ENCODE measurements at regions not wholly inside any gene's neighbourhood (a gene's known extent, or its start where the extent isn't known, plus 50 kb on each side); places are given as distances from the start of the nearest gene placed in this dataset.

DNA sequence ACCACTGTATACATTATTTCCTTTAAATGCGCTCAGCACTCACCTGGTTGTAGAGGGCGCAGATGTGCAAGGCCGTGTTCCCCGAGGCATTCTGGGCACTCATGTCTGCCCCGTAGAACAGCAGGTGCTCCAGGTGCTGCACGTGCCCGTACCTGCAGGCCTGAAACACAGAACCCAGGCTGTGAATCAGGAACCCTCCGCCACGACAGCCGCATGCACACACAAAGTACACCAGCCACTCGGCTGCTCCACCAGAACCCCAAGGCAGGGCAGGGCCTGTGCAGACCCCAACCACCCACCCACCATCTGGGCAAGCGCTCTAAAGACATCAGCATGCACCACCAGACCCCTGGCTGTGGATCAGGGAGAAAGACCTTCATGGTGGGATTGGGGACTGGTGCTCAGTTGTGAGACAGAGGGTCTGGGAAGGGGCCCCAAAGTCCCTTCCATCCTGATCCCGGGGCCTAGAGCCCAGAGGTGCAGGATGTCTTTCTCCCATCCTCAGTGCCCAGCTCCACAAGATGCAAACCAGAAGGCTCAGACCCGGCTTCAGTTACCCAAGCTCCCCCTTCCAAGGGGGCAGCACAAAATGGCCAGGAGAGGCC is 177.2 kb downstream of the SHANK2 start:
- H3K36me3 Mint-ChIP-seq = no peaks in the 10 kb centered on the region
- no peaks in the 10 kb centered on the region for H3K9me3 Mint-ChIP-seq
- no peak overlapping the region for H3K27ac Mint-ChIP-seq
- peaks cover 5% of the 10 kb centered on the region for H3K4me1 Mint-ChIP-seq
- ATAC-seq (no peak), DNase-seq (ENCODE audit: low spot score in 2 of 2) (no peak)
- no peak overlapping the region for H3K4me3 Mint-ChIP-seq

DNA sequence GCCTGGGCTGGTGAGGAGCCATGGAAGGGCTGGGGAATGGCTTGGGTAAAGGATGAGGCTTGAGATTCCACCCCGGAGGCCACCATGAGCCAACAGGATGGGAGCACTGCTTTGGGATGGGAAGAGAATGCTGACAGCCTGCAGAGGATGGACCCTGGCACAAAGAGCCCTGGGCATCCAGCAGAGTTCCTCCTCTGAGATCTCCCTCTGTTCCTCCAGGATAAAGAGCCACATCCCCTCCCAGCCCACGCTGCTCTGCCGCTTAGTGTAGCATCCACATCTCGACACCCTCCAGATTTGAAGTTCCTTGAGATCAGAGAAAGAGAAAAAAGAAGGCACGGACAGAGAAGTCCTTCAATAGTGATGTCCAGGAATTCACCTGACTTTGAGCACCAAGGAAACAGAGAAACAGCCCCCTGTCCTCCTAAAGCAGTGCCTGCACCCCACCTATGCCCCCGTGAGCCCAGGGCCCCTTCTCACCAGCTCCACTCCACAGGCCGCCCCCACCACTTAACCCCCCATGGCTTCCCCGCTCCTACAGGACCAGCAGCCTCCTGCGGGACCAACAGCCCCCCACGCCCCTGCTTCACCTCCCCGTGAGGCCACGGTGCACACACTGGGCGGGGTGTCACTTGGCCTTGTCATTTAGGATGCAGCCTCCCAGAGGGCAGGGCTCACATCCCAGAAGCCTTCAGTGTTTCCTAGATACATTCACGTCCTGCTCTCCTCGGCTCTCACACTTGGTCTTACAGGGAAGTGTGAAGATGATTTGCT is 180.5 kb downstream of the SHANK2 start:
- Mint-ChIP-seq H3K4me1 (no peaks in the 10 kb centered on the region), H3K36me3 (no peaks in the 10 kb centered on the region), H3K27ac (no peak overlapping the region), H3K9me3 (no peaks in the 10 kb centered on the region), H3K4me3 (no peak overlapping the region)
- no peak for DNase-seq (ENCODE audit: low spot score in 2 of 2)
- ATAC-seq = no peak

- no peaks in the 10 kb centered on the region for H3K9me3 Mint-ChIP-seq
- no peak overlapping the region for H3K4me3 Mint-ChIP-seq
- ATAC-seq = no peak
- DNase-seq (ENCODE audit: low spot score in 2 of 2) = no peak
- H3K4me1 Mint-ChIP-seq = no peaks in the 10 kb centered on the region
- no peak overlapping the region for H3K27ac Mint-ChIP-seq
- H3K36me3 Mint-ChIP-seq = no peaks in the 10 kb centered on the region
These were observed 181.6 kb downstream of the SHANK2 start for GRCh38 chr11:71070490-71071453.

DNA sequence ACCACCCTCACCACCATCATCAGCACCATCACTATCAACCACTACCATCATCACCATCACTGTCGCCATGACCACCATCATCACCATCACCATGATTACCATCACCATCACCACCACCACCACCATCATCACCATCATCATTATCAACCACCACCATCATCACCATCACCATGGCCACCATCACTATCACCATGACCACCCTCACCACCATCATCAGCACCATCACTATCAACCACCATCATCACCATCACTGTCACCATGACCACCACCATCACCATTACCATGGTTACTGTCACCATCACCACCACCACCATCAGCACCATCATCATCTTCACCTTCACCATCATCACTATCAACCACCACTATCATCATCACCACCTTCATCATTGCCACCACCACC is 183.4 kb downstream of the SHANK2 start:
- no peaks in the 10 kb centered on the region for H3K4me1 Mint-ChIP-seq
- H3K9me3 Mint-ChIP-seq = no peaks in the 10 kb centered on the region
- DNase-seq (ENCODE audit: low spot score in 2 of 2) (no peak), ATAC-seq (no peak)
- no peaks in the 10 kb centered on the region for H3K36me3 Mint-ChIP-seq
- no peak overlapping the region for H3K4me3 Mint-ChIP-seq
- H3K27ac Mint-ChIP-seq = no peak overlapping the region

DNA sequence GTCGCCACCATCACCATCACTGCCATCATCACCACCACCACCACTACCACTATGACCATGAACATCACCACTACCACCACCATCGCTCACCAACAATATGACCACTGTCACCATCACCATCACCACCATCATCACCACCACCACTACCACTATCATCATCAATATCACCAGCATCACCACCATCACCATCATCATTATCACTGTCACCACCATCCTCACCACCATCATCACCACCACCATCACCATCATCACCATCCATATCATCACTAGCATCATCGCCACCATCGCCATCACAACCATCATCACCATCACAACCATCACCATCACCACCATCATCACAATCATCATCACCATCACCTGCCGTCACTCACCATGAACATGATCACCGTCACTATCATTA is 184.6 kb downstream of the SHANK2 start:
- no peak overlapping the region for H3K27ac Mint-ChIP-seq
- H3K36me3 Mint-ChIP-seq = no peaks in the 10 kb centered on the region
- ATAC-seq = no peak
- no peak for DNase-seq (ENCODE audit: low spot score in 2 of 2)
- H3K4me1 Mint-ChIP-seq = no peaks in the 10 kb centered on the region
- H3K9me3 Mint-ChIP-seq = no peaks in the 10 kb centered on the region
- no peak overlapping the region for H3K4me3 Mint-ChIP-seq

DNA sequence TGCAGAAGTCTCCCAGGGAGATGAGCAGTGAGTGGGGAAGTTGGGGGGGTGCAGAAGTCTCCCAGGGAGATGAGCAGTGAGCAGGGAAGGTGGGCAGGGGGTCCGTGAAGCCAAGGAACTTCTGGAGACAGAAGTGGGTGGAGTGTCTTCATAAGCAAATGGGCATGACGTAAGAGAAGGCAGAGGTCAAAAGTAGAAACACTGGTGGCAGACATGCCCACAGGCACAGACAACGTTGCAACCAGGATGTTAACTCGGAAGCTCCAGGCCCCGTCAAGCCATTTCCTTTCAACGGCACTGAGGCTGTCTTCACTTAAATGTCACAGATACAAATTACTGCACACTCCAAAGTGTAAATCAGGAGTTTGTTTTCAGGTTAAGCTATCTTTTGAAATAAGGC is 186.1 kb downstream of the SHANK2 start:
- Mint-ChIP-seq H3K27ac (no peak overlapping the region), H3K9me3 (no peaks in the 10 kb centered on the region), H3K36me3 (no peaks in the 10 kb centered on the region), H3K4me3 (no peak overlapping the region), H3K4me1 (no peaks in the 10 kb centered on the region)
- ATAC-seq (no peak), DNase-seq (ENCODE audit: low spot score in 2 of 2) (no peak)

DNA sequence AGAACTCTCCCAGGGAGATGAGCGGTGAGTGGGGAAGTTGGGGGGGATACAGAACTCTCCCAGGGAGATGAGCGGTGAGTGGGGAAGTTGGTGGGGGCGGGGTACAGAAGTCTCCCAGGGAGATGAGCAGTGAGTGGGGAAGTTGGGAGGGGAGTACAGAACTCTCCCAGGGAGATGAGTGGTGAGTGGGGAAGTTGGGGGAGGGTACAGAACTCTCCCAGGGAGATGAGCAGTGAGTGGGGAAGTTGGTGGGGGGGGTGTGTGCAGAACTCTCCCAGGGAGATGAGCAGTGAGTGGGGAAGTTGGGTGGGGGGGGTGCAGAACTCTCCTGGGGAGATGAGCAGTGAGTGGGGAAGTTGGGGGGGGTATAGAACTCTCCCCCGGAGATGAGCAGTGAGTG is 186.5 kb downstream of the SHANK2 start:
- Mint-ChIP-seq H3K4me3 (no peak overlapping the region), H3K27ac (no peak overlapping the region), H3K9me3 (no peaks in the 10 kb centered on the region), H3K4me1 (no peaks in the 10 kb centered on the region), H3K36me3 (no peaks in the 10 kb centered on the region)
- ATAC-seq (no peak), DNase-seq (ENCODE audit: low spot score in 2 of 2) (no peak)

DNA sequence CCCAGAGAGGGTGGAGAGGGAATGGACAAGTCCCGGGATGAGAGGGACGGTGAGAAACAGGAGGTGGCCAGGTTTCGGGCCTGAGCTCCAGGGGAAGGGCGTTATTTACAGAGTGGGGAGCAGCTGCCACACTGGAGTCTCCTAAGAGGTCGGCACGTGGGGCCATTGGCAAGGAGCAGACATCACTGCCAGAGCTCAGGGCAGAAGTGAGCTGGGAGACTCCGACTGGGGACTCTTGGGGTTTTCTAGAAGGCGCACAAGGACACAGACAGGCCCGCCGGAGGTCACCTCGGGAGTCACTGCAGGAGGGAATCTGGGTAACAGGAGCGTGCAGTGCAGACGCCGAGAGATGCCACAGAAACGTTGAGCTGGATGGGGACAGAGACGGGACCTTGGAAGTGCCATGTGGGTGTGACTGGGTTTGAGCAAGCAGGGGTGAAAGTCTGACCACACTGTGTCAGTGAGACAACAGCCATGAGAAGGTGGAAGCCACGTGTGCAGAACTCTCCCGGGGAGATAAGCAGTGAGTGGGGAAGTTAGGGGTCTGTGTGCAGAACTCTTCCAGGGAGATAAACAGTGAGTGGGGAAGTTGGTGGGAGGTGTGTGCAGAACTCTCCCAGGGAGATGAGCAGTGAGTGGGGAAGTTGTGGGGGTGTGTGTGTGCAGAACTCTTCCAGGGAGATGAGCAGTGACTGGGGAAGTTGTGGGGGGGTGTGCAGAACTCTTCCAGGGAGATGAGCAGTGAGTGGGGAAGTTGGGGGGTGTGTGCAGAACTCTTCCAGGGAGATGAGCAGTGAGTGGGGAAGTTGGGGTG is 187.5 kb downstream of the SHANK2 start:
- no peak for DNase-seq (ENCODE audit: low spot score in 2 of 2)
- no peak overlapping the region for H3K4me3 Mint-ChIP-seq
- no peaks in the 10 kb centered on the region for H3K4me1 Mint-ChIP-seq
- no peaks in the 10 kb centered on the region for H3K36me3 Mint-ChIP-seq
- no peak overlapping the region for H3K27ac Mint-ChIP-seq
- ATAC-seq = no peak
- H3K9me3 Mint-ChIP-seq = no peaks in the 10 kb centered on the region

- no peak overlapping the region for H3K27ac Mint-ChIP-seq
- no peaks in the 10 kb centered on the region for H3K4me1 Mint-ChIP-seq
- H3K36me3 Mint-ChIP-seq = no peaks in the 10 kb centered on the region
- H3K4me3 Mint-ChIP-seq = no peak overlapping the region
- no peak for ATAC-seq
- no peak for DNase-seq (ENCODE audit: low spot score in 2 of 2)
- H3K9me3 Mint-ChIP-seq = no peaks in the 10 kb centered on the region
These were observed 188.2 kb downstream of the SHANK2 start for GRCh38 chr11:71064183-71064582.

DNA sequence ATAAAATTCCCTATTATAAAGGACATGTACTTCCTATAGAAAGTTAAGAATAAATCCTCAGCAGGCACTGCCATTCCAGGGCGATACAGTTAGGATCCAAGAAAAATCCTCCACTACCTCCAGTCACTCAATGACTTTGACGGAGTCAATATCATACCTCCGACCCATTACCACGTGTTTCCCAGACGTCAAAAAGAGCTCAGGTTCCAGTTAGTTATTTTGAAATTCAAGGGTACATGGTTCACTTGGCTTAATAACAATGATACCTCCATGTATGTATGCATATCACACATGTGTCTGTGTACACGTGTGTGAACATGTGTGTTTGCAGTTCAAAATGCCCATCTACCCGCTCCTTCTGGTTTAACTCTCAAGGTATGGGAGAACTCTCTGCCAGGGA is 189.2 kb downstream of the SHANK2 start:
- H3K4me3 Mint-ChIP-seq = no peak overlapping the region
- no peaks in the 10 kb centered on the region for H3K9me3 Mint-ChIP-seq
- ATAC-seq (no peak), DNase-seq (ENCODE audit: low spot score in 2 of 2) (no peak)
- no peaks in the 10 kb centered on the region for H3K36me3 Mint-ChIP-seq
- no peaks in the 10 kb centered on the region for H3K4me1 Mint-ChIP-seq
- H3K27ac Mint-ChIP-seq = no peak overlapping the region

GRCh38 chr11:71062199-71062598 is 190.2 kb downstream of the SHANK2 start:
- ATAC-seq (no peak), DNase-seq (ENCODE audit: low spot score in 2 of 2) (no peak)
- H3K27ac Mint-ChIP-seq = no peak overlapping the region
- no peaks in the 10 kb centered on the region for H3K36me3 Mint-ChIP-seq
- no peaks in the 10 kb centered on the region for H3K9me3 Mint-ChIP-seq
- H3K4me3 Mint-ChIP-seq = no peak overlapping the region
- no peaks in the 10 kb centered on the region for H3K4me1 Mint-ChIP-seq

DNA sequence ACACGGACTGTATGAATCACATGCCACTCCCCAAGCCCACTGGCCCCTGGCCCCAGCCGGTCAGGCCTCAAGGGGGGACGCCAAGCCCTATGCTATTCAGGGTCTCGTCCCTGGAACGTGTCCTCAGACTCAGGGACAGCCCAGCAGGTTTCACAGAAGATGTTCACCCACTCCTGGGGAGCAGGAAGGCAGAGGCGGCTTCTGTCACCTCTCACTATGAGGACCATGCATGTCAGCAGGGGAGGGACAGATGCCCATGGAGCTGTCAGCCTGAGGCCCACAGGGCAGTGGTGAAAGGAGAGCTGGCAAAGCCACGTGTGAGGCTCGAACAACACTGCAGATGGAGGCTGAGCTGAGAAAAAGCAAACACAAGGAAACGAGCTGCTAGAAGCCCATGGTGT is 192.0 kb downstream of the SHANK2 start:
- DNase-seq (ENCODE audit: low spot score in 2 of 2) (no peak), ATAC-seq (no peak)
- H3K36me3 Mint-ChIP-seq = no peaks in the 10 kb centered on the region
- no peaks in the 10 kb centered on the region for H3K4me1 Mint-ChIP-seq
- no peak overlapping the region for H3K4me3 Mint-ChIP-seq
- no peak overlapping the region for H3K27ac Mint-ChIP-seq
- no peaks in the 10 kb centered on the region for H3K9me3 Mint-ChIP-seq

DNA sequence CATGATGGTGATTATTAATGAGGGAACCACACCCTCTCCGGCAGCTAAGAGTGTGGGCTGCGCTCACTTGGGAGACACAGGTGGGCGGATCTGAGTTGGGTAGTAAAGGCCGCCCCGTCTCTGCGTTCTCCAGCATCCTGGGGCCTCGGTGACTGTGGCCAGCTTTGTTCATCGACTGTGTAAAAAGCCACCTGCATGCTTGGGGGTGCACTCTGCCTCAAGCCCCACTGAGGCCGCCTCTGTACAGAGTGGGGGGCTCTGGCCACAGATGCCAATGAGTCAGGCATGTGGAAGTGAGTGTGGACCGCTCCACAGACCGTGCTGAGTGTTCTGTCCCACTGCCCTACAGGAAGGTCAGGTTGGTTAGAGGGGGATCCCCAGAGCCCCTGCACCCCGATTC is 192.7 kb downstream of the SHANK2 start:
- Mint-ChIP-seq H3K27ac (no peak overlapping the region), H3K4me3 (no peak overlapping the region)
- ATAC-seq = no peak

DNA sequence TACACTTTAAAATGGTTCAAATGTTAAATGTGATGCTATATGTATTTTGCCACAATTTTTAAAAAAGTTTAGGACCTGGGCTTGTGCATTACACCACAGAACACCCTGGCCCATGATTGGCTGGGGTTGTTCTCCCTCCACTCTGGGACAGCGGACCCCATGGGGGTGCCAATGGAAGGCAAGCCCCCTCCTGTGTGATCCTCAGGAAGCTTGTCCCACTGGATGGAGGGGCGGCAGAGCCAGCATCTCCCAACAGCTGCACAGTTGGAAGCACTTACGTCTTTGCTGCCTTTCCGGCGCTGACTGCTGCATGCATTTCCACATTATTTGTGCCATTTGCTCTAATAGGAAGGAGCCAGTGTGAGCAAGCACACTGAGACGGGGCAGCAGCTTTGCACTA is 196.5 kb downstream of the SHANK2 start:
- ATAC-seq = no peak
- no peak for DNase-seq (ENCODE audit: low spot score in 2 of 2)
- H3K36me3 Mint-ChIP-seq = no peaks in the 10 kb centered on the region
- H3K27ac Mint-ChIP-seq = no peak overlapping the region
- no peaks in the 10 kb centered on the region for H3K4me1 Mint-ChIP-seq
- no peak overlapping the region for H3K4me3 Mint-ChIP-seq
- H3K9me3 Mint-ChIP-seq = no peaks in the 10 kb centered on the region

More for the DNA sequence above, 192.7 kb downstream of the SHANK2 start:
- no peaks in the 10 kb centered on the region for H3K36me3 Mint-ChIP-seq
- no peak for DNase-seq (ENCODE audit: low spot score in 2 of 2)
- H3K4me1 Mint-ChIP-seq = no peaks in the 10 kb centered on the region
- no peaks in the 10 kb centered on the region for H3K9me3 Mint-ChIP-seq

Measured in stimulated activated effector memory CD8-positive, alpha-beta T cell treated with anti-CD3 and anti-CD28 coated beads, Interleukin-12 subunit alpha, Interleukin-12 subunit beta, amount 100 ng/mL, for 72 hours (primary cell).